Aorta (tissue), 5 donors: ENCODE measurements at regions not wholly inside any gene's neighbourhood (a gene's known extent, or its start where the extent isn't known, plus 50 kb on each side); places are given as distances from the start of the nearest gene placed in this dataset.
"Not testable (repeated sequence)": the region's sequence is repeated elsewhere in the genome, so short reads cannot be mapped to it uniquely, and the experiment has no call there.

Experiments used
- ATAC-seq: fragments of 200-7000 bp; cut with Tn5 transposase; one replicate; pipeline ENCODE4 v1.9.1; 2022; ENCODE audit warnings: moderate library complexity; ENCODE audit not compliant: low FRiP score
- DNase-seq, 2 donors: peaks; one replicate each; pipeline ENCODE4 v3.0.0-alpha.2; 2020
- H3K27ac ChIP-seq, 2 donors: one replicate each; pipeline ENCODE4 v1.5.1; 2013; ENCODE audit warnings: low read length in 2 of 2, mild to moderate bottlenecking in 2 of 2, moderate library complexity in 2 of 2, control low read depth in 1 of 2, inconsistent platforms in 1 of 2, low read depth in 1 of 2
- H3K27me3 ChIP-seq, 2 donors: one replicate each; pipeline ENCODE4 v1.6.1; 2013; ENCODE audit warnings: control low read depth in 1 of 2, low read length in 1 of 2, mild to moderate bottlenecking in 1 of 2, moderate library complexity in 1 of 2; ENCODE audit not compliant: insufficient read depth in 2 of 2, control insufficient read depth in 1 of 2
- H3K36me3 ChIP-seq, 2 donors: one replicate each; pipeline ENCODE4 v1.6.1; 2013; ENCODE audit warnings: control low read depth in 1 of 2, low read length in 1 of 2, mild to moderate bottlenecking in 1 of 2; ENCODE audit not compliant: insufficient read depth in 2 of 2, control insufficient read depth in 1 of 2
- H3K4me1 ChIP-seq, 2 donors: one replicate each; pipeline ENCODE4 v1.6.1; 2013; ENCODE audit warnings: low read length in 2 of 2, control low read depth in 1 of 2, mild to moderate bottlenecking in 1 of 2, moderate library complexity in 1 of 2; ENCODE audit not compliant: insufficient read depth in 2 of 2, control insufficient read depth in 1 of 2
- H3K4me3 ChIP-seq, 2 donors: one replicate each; pipeline ENCODE4 v1.5.1; 2013; ENCODE audit warnings: low read length in 2 of 2, control low read depth in 1 of 2, mild to moderate bottlenecking in 1 of 2
- H3K9me3 ChIP-seq: one replicate; pipeline ENCODE4 v1.6.1; 2013; ENCODE audit warnings: mild to moderate bottlenecking, low read length; ENCODE audit not compliant: control insufficient read depth
- WGBS, 2 donors: extraction: QIAGEN DNeasy Blood & Tissue Kit; methylation state at CpG; one replicate each; pipeline ENCODE4 v1.1.7; 2013; 5-methylcytosine and 5-hydroxymethylcytosine counted together
- intact Hi-C, 2 donors: fragments of 100-400 bp; cut with DNase I; formaldehyde crosslinking; loops; one replicate each; pipeline versions ENCODE4 v1.14.2 to v1.15.0; 2022
- donor health status: healthy with polysubstance abuse.
- donor health status: Bipolar disorder and iron deficiency.
- donor health status: DM: no; HTN: no; CAD: no.
- donor health status: DM: no; HTN: no; CAD: no.
- donor health status: DM: yes; HTN: yes; CAD: no.

- H3K9me3 ChIP-seq = peaks cover 3% of the 10 kb centered on the region
- WGBS, 2 donors = 88 to 91% methylated on average over 3 of the region's 3 CpGs
- no peak overlapping the region for H3K27ac ChIP-seq
- H3K4me3 ChIP-seq = no peak overlapping the region
- ATAC-seq (no peak), DNase-seq (peak in 1 of 2 donors; percentile 7)
- no peaks in the 10 kb centered on the region for H3K4me1 ChIP-seq
- H3K36me3 ChIP-seq = no peaks in the 10 kb centered on the region
- H3K27me3 ChIP-seq = no peaks in the 10 kb centered on the region
- intact Hi-C loops = no loop called here
These were observed 108.8 kb downstream of the SYF2 start for GRCh38 chr1:25123551-25123950.

- intact Hi-C loops = no loop called here
- WGBS, 2 donors = 76 to 78% methylated on average over 5 of the region's 5 CpGs
- ATAC-seq = no peak
These were observed 109.6 kb downstream of the SYF2 start for GRCh38 chr1:25122747-25123146.

GRCh38 chr1:25120281-25120680, 112.0 kb downstream of the SYF2 start:
- no peak for ATAC-seq
- intact Hi-C loops = no loop called here
- WGBS, 2 donors = 39 to 45% methylated on average over 8 of the region's 8 CpGs

More at GRCh38 chr1:25122747-25123146, 109.6 kb downstream of the SYF2 start:
- DNase-seq = peak in 1 of 2 donors; percentile 55
- Histone ChIP-seq H3K4me1 (no peaks in the 10 kb centered on the region), H3K4me3 (no peak overlapping the region), H3K36me3 (no peaks in the 10 kb centered on the region), H3K27me3 (no peaks in the 10 kb centered on the region), H3K9me3 (peaks cover 3% of the 10 kb centered on the region), H3K27ac (no peak overlapping the region)

GRCh38 chr1:25118546-25118945, 113.8 kb downstream of the SYF2 start:
- Histone ChIP-seq H3K27me3 (peaks cover 0 to 1% of the 10 kb centered on the region in 2 donors), H3K27ac (no peak overlapping the region), H3K9me3 (peaks cover 5% of the 10 kb centered on the region), H3K4me3 (no peak overlapping the region), H3K36me3 (no peaks in the 10 kb centered on the region), H3K4me1 (no peaks in the 10 kb centered on the region)
- ATAC-seq (no peak), DNase-seq (no peak)
- intact Hi-C loops = no loop called here
- 59 to 70% methylated on average over 7 of the region's 7 CpGs for WGBS, 2 donors

More at GRCh38 chr1:25120281-25120680, 112.0 kb downstream of the SYF2 start:
- Histone ChIP-seq H3K4me1 (no peaks in the 10 kb centered on the region), H3K4me3 (no peak overlapping the region), H3K27ac (no peak overlapping the region), H3K36me3 (no peaks in the 10 kb centered on the region), H3K27me3 (peaks cover 0 to 1% of the 10 kb centered on the region in 2 donors), H3K9me3 (peaks cover 5% of the 10 kb centered on the region)
- no peak for DNase-seq

- 63 to 68% methylated on average over 7 of the region's 7 CpGs for WGBS, 2 donors
- Histone ChIP-seq H3K27me3 (peaks cover 0 to 1% of the 10 kb centered on the region in 2 donors), H3K9me3 (peaks cover 5% of the 10 kb centered on the region), H3K4me3 (no peak overlapping the region), H3K4me1 (no peaks in the 10 kb centered on the region), H3K36me3 (no peaks in the 10 kb centered on the region), H3K27ac (no peak overlapping the region)
- no peak for DNase-seq
- intact Hi-C loops = no loop called here
- ATAC-seq = no peak
These were observed 115.0 kb downstream of the SYF2 start for GRCh38 chr1:25117233-25117823.

GRCh38 chr1:25116832-25117231, 115.5 kb downstream of the SYF2 start:
- H3K9me3 ChIP-seq = peaks cover 5% of the 10 kb centered on the region
- no peak overlapping the region for H3K4me3 ChIP-seq
- H3K36me3 ChIP-seq = no peaks in the 10 kb centered on the region
- DNase-seq = no peak
- peaks cover 0 to 1% of the 10 kb centered on the region in 2 donors for H3K27me3 ChIP-seq
- no peak overlapping the region for H3K27ac ChIP-seq
- intact Hi-C loops = no loop called here
- no peaks in the 10 kb centered on the region for H3K4me1 ChIP-seq
- 89 to 97% methylated on average over 4 of the region's 4 CpGs for WGBS, 2 donors
- no peak for ATAC-seq

GRCh38 chr1:25116117-25116516, 116.2 kb downstream of the SYF2 start:
- H3K4me1 ChIP-seq, intact Hi-C loops, H3K27me3 ChIP-seq, H3K9me3 ChIP-seq, DNase-seq, H3K27ac ChIP-seq, ATAC-seq, H3K4me3 ChIP-seq, H3K36me3 ChIP-seq: not testable (repeated sequence)
- 95% methylated on average over 5 to 6 of the region's 7 CpGs for WGBS, 2 donors

GRCh38 chr1:25113731-25114130, 118.6 kb downstream of the SYF2 start:
- Histone ChIP-seq H3K27me3 (peaks cover 0 to 1% of the 10 kb centered on the region in 2 donors), H3K9me3 (peaks cover 7% of the 10 kb centered on the region), H3K4me1 (no peaks in the 10 kb centered on the region), H3K36me3 (no peaks in the 10 kb centered on the region), H3K4me3 (no peak overlapping the region), H3K27ac (no peak overlapping the region)
- ATAC-seq (no peak), DNase-seq (no peak)
- WGBS, 2 donors = 84 to 86% methylated on average over 4 of the region's 4 CpGs
- intact Hi-C loops = no loop called here

- WGBS, 2 donors = 16 to 19% methylated on average over 3 of the region's 3 CpGs
- no peak overlapping the region for H3K27ac ChIP-seq
- H3K9me3 ChIP-seq = peaks cover 7% of the 10 kb centered on the region
- H3K36me3 ChIP-seq = no peaks in the 10 kb centered on the region
- intact Hi-C loops = no loop called here
- peaks cover 0 to 1% of the 10 kb centered on the region in 2 donors for H3K27me3 ChIP-seq
- ATAC-seq (no peak), DNase-seq (no peak)
- no peak overlapping the region for H3K4me3 ChIP-seq
- no peaks in the 10 kb centered on the region for H3K4me1 ChIP-seq
These were observed 119.2 kb downstream of the SYF2 start for GRCh38 chr1:25113086-25113485.
